Smooth muscle cell (in vitro differentiated cells): ENCODE measurements at regions not wholly inside any gene's neighbourhood (a gene's known extent, or its start where the extent isn't known, plus 50 kb on each side); places are given as distances from the start of the nearest gene placed in this dataset.

Experiments used
- DNase-seq: peaks from one replicate; lab custom pipeline; 2025; ENCODE audit not compliant: unreplicated experiment; lab: John Stamatoyannopoulos, UW
- H2AFZ ChIP-seq: fragments of 200-600 bp; sonication (generic); 2 replicates; pipeline ENCODE4 v1.6.0; 2016; ENCODE audit warnings: antibody characterized with exemption, low read depth, mild to moderate bottlenecking
- H3F3A ChIP-seq: fragments of 200-600 bp; sonication (generic); 2 replicates; pipeline ENCODE4 v1.6.0; 2017; ENCODE audit warnings: antibody characterized with exemption, low read depth
- H3K27ac ChIP-seq: fragments of 200-600 bp; sonication (generic); 2 replicates; pipeline ENCODE4 v1.5.1; 2016; ENCODE audit warnings: low read depth, mild to moderate bottlenecking
- H3K27me3 ChIP-seq: fragments of 200-600 bp; sonication (generic); 2 replicates; pipeline ENCODE4 v1.6.1; 2016; ENCODE audit warnings: low read depth, mild to moderate bottlenecking
- H3K36me3 ChIP-seq: fragments of 200-600 bp; sonication (generic); 2 replicates; pipeline ENCODE4 v1.5.1; 2016; ENCODE audit warnings: low read depth
- H3K4me1 ChIP-seq: fragments of 200-600 bp; sonication (generic); 2 replicates; pipeline ENCODE4 v1.5.1; 2016; ENCODE audit warnings: low read depth
- H3K4me2 ChIP-seq: fragments of 200-600 bp; sonication (generic); 2 replicates; pipeline ENCODE4 v1.6.0; 2016; ENCODE audit warnings: mild to moderate bottlenecking
- H3K4me3 ChIP-seq: fragments of 200-600 bp; sonication (generic); 2 replicates; pipeline ENCODE4 v1.5.1; 2016; ENCODE audit warnings: mild to moderate bottlenecking
- H3K79me2 ChIP-seq: fragments of 200-600 bp; sonication (generic); 2 replicates; pipeline ENCODE4 v1.6.0; 2016; ENCODE audit warnings: low read depth, mild to moderate bottlenecking
- H3K9ac ChIP-seq: fragments of 200-600 bp; sonication (generic); 2 replicates; pipeline ENCODE4 v1.6.0; 2016; ENCODE audit warnings: low read depth
- H3K9me3 ChIP-seq: fragments of 200-600 bp; sonication (generic); replicated peaks from 2 replicates; pipeline ENCODE4 v1.5.1; 2016; ENCODE audit warnings: low read depth
- H4K20me1 ChIP-seq: fragments of 200-600 bp; sonication (generic); 2 replicates; pipeline ENCODE4 v1.6.0; 2016; ENCODE audit warnings: low read depth
- WGBS: methylation state at CpG from one replicate; pipeline ENCODE4 v1.1.7; 2016; ENCODE audit warnings: low lambda C conversion rate; 5-methylcytosine and 5-hydroxymethylcytosine counted together
- TF ChIP-seq, protein P1 (sequence below): fragments of 200-600 bp; sonication (generic); IDR thresholded peaks from 2 replicates; pipeline ENCODE4 v1.5.1; 2017; ENCODE audit warnings: borderline replicate concordance, mild to moderate bottlenecking, antibody characterized with exemption; ENCODE audit not compliant: insufficient read depth, poor library complexity, severe bottlenecking

DNA sequence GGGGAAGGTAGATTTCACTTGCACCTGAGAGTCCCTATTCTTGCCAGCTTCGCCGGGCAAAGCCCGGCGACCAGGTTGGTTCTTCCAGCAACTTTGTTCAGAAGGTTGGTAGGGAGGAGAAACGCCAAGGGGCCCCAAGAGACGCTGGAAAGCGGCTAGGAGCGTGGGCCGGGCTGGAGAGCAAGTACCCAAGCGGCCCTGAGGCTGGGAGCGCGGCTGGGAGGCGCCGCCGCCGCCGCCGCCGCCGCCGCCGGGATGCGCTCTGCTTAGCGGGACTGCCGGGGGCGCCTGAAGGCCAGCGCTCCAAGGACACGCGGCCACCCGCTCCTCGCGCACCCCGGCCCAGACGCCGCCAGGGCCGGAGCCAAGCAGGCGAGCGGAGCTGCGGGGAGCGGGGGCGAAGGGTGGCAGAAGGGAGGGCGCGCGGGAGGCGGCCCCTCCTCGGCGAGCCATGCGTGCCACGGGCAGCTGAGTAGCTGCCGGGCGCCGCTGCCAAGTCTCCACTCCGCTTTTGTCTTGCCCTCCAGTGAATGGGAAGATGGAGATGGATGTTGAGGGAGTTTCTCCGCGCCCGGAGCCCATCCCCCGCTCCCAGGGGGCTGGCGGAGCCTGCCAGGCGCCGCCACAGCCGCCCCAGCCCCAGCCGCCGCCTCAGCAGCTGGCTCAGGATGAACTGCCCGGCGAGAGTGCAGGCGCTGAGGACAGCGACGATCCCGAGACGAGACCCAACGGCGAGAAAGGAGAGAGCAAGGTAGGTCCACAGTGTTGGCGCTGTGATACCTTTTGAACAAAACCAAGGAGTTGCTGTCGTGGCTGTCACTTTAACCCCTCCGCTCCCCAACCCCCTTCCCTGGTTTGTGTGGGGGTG lies 227.4 kb upstream of the AZI2 start:
- Histone ChIP-seq H3K9ac (no peak overlapping the region), H2AFZ (peak overlapping the region; percentile 86), H3K27me3 (peaks cover 98% of the 10 kb centered on the region), H3F3A (no peaks in the 10 kb centered on the region), H3K4me2 (peak overlapping the region; percentile 98), H3K9me3 (no peaks in the 10 kb centered on the region), H3K27ac (no peak overlapping the region), H4K20me1 (no peaks in the 10 kb centered on the region), H3K79me2 (no peaks in the 10 kb centered on the region), H3K36me3 (no peaks in the 10 kb centered on the region), H3K4me3 (peak overlapping the region; percentile 64), H3K4me1 (peaks cover 13% of the 10 kb centered on the region)
- WGBS, result under 1% methylated on average over 49 of the region's 75 CpGs
- DNase-seq, result peak; percentile 38
- TF ChIP-seq, protein P1, sequence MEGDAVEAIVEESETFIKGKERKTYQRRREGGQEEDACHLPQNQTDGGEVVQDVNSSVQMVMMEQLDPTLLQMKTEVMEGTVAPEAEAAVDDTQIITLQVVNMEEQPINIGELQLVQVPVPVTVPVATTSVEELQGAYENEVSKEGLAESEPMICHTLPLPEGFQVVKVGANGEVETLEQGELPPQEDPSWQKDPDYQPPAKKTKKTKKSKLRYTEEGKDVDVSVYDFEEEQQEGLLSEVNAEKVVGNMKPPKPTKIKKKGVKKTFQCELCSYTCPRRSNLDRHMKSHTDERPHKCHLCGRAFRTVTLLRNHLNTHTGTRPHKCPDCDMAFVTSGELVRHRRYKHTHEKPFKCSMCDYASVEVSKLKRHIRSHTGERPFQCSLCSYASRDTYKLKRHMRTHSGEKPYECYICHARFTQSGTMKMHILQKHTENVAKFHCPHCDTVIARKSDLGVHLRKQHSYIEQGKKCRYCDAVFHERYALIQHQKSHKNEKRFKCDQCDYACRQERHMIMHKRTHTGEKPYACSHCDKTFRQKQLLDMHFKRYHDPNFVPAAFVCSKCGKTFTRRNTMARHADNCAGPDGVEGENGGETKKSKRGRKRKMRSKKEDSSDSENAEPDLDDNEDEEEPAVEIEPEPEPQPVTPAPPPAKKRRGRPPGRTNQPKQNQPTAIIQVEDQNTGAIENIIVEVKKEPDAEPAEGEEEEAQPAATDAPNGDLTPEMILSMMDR, result no peak

DNA sequence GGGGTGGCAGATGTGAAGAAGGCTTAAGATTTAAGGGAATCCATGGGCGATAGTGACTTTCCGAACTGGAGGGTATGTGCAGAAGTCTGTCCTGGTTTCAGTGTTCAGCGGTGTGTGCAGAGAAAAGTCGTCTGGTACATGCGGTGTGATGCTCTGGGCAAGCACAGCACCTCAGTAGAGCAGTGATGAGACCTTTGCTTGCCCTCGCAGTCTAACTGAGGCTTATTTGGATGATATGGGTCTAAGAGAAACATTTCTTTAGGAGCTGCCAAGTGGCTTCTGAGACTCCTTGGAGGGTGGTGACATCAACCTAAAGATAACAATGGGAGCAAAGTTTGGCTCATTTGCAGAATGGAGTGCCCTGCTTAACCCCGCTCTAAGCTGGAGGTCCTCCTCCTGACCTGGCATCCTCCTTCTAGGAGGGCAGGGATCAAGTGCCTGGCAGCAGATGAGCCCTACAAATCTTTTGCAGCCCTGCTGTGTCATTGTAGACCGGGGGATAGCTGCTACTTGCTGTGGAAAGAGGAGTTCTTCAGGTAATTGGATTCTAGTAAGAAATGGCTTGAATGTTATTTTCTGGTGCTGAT lies 228.1 kb upstream of the AZI2 start:
- H3K27ac ChIP-seq, result no peak overlapping the region
- peak overlapping the region; percentile 98 for H3K4me2 ChIP-seq
- H3K9ac ChIP-seq, result no peak overlapping the region
- DNase-seq, result no peak
- peaks cover 91% of the 10 kb centered on the region for H3K27me3 ChIP-seq
- H3K36me3 ChIP-seq, result no peaks in the 10 kb centered on the region
- no peaks in the 10 kb centered on the region for H3K79me2 ChIP-seq
- peak overlapping the region; percentile 64 for H3K4me3 ChIP-seq
- H2AFZ ChIP-seq, result peak overlapping the region; percentile 81
- no peaks in the 10 kb centered on the region for H4K20me1 ChIP-seq
- TF ChIP-seq, protein P1, result no peak
- peaks cover 13% of the 10 kb centered on the region for H3K4me1 ChIP-seq
- WGBS, result 12% methylated on average over 7 of the region's 8 CpGs
- no peaks in the 10 kb centered on the region for H3F3A ChIP-seq
- H3K9me3 ChIP-seq, result no peaks in the 10 kb centered on the region

DNA sequence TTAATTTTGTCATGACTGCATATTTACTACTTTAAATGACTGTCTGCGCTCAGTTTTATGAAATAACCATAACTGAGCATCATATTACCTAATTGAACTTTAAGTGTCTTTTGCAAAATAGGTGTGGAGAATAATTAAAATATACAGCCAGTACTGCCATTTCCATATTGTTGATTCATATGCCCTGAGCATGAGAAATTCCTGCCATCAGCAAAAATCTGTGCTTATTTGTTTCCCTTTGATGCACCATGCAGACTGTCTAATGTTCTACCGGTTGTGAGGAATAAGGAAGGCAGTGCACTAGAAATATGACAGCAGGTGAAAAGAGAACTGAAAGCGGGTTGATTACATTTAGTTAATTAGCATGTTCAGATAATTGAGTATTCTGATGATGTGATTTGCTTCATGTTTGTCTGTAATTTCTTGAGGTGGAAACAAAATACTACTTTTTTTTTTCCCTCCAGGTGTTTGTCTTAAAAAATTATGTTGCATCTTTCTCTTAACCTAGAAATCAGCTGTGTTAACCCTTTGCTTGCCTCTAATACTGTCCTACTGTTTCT lies 229.4 kb upstream of the AZI2 start:
- H3K9me3 ChIP-seq, result no peaks in the 10 kb centered on the region
- WGBS, result 94% methylated on average over 3 of the region's 3 CpGs
- no peaks in the 10 kb centered on the region for H3K79me2 ChIP-seq
- DNase-seq, result no peak
- H3K27me3 ChIP-seq, result peaks cover 78% of the 10 kb centered on the region
- H3K9ac ChIP-seq, result no peak overlapping the region
- no peaks in the 10 kb centered on the region for H4K20me1 ChIP-seq
- TF ChIP-seq, protein P1, result no peak
- H3K4me2 ChIP-seq, result no peak overlapping the region
- peaks cover 13% of the 10 kb centered on the region for H3K4me1 ChIP-seq
- H3K4me3 ChIP-seq, result no peak overlapping the region
- no peaks in the 10 kb centered on the region for H3K36me3 ChIP-seq
- no peak overlapping the region for H3K27ac ChIP-seq
- no peak overlapping the region for H2AFZ ChIP-seq
- no peaks in the 10 kb centered on the region for H3F3A ChIP-seq
